Breast epithelium (tissue), 4 donors: ENCODE measurements at regions not wholly inside any gene's neighbourhood (a gene's known extent, or its start where the extent isn't known, plus 50 kb on each side); places are given as distances from the start of the nearest gene placed in this dataset.
A peak's percentile ranks its signal among the peaks of the same experiment; 100 is the strongest.
"Not testable (repeated sequence)": the region's sequence is repeated elsewhere in the genome, so short reads cannot be mapped to it uniquely, and the experiment has no call there.

Experiments
- DNase-seq, 2 donors: peaks; one replicate each; pipeline ENCODE4 v3.0.0-alpha.2; 2019; ENCODE audit warnings: low spot score in 2 of 2
- H3K27ac ChIP-seq, 2 donors: fragments of 200-600 bp; sonication (generic) in 1 of 2; one replicate each; pipeline ENCODE4 v1.5.1; 2016 to 2019; ENCODE audit warnings: mild to moderate bottlenecking in 1 of 2
- H3K27me3 ChIP-seq, 2 donors: fragments of 200-600 bp; sonication (generic) in 1 of 2; one replicate each; pipeline versions ENCODE4 v1.5.1 to v1.6.0; 2017 to 2019; ENCODE audit warnings: control low read depth in 1 of 2, mild to moderate bottlenecking in 1 of 2
- H3K36me3 ChIP-seq: fragments of 200-600 bp; one replicate; pipeline ENCODE4 v1.5.1; 2019
- H3K4me1 ChIP-seq, 2 donors: fragments of 200-600 bp; sonication (generic); one replicate each; pipeline ENCODE4 v1.5.1; 2016 to 2019; ENCODE audit warnings: control low read depth in 1 of 2
- H3K4me3 ChIP-seq, 3 donors: fragments of 200-600 bp; sonication (generic); 1 replicate in 2 of 3; 2 replicates in 1 of 3; pipeline ENCODE4 v1.5.1; 2016 to 2019; ENCODE audit warnings: mild to moderate bottlenecking in 3 of 3, moderate library complexity in 2 of 3
- H3K9me3 ChIP-seq, 2 donors: fragments of 200-600 bp; sonication (generic) in 1 of 2; one replicate each; pipeline ENCODE4 v1.5.1; 2016 to 2019; ENCODE audit warnings: control low read depth in 1 of 2
- CTCF ChIP-seq, 3 donors: fragments of 450-650 bp; IDR thresholded peaks; one replicate each; pipeline ENCODE4 v1.5.1; 2016 to 2017; ENCODE audit warnings: antibody characterized with exemption in 3 of 3, mild to moderate bottlenecking in 3 of 3, moderate library complexity in 3 of 3
- POLR2A ChIP-seq: fragments of 450-650 bp; IDR thresholded peaks from one replicate; pipeline ENCODE4 v1.6.1; 2016; ENCODE audit warnings: antibody characterized with exemption, mild to moderate bottlenecking, moderate library complexity
- POLR2AphosphoS5 ChIP-seq, 3 donors: sonication (generic); formaldehyde crosslinking; IDR thresholded peaks; one replicate each; pipeline ENCODE4 v1.6.1; 2017; ENCODE audit warnings: antibody characterized with exemption in 3 of 3
- intact Hi-C: fragments of 100-400 bp; cut with DNase I; formaldehyde crosslinking; loops from one replicate; pipeline ENCODE4 v1.15.1; 2023; ENCODE audit warnings: low total_unique reads

- no peak overlapping the region for H3K4me3 ChIP-seq
Observed at GRCh38 chr14:27836386-27836785, 930.2 kb upstream of the FOXG1 start.

GRCh38 chr14:27845241-27845850 is 921.2 kb upstream of the FOXG1 start:
- no peak overlapping the region for H3K4me3 ChIP-seq
- H3K9me3 ChIP-seq: peaks cover 0 to 6% of the 10 kb centered on the region in 2 donors
- no peaks in the 10 kb centered on the region for H3K4me1 ChIP-seq
- peak in 1 of 2 donors; percentile 46 for DNase-seq
- no peaks in the 10 kb centered on the region for H3K36me3 ChIP-seq
- TF ChIP-seq POLR2AphosphoS5 (IDR thresholded peaks at IDR 0.05): no peak
- no peak for TF ChIP-seq POLR2A
- TF ChIP-seq CTCF (IDR thresholded peaks at IDR 0.05): no peak
- no peak overlapping the region for H3K27ac ChIP-seq
- intact Hi-C loops: no loop called here
- no peaks in the 10 kb centered on the region for H3K27me3 ChIP-seq

More at GRCh38 chr14:27836386-27836785, 930.2 kb upstream of the FOXG1 start:
- Histone ChIP-seq H3K36me3 (no peaks in the 10 kb centered on the region), H3K4me1 (no peaks in the 10 kb centered on the region), H3K27me3 (no peaks in the 10 kb centered on the region), H3K27ac (no peak overlapping the region), H3K9me3 (no peaks in the 10 kb centered on the region)
- no peak for DNase-seq
- intact Hi-C loops: no loop called here
- TF ChIP-seq POLR2A (no peak), POLR2AphosphoS5 (IDR thresholded peaks at IDR 0.05) (no peak), CTCF (IDR thresholded peaks at IDR 0.05) (no peak)

- Histone ChIP-seq H3K4me1 (no peaks in the 10 kb centered on the region), H3K36me3 (no peaks in the 10 kb centered on the region), H3K27ac (no peak overlapping the region), H3K9me3 (peaks cover 0 to 6% of the 10 kb centered on the region in 2 donors), H3K27me3 (no peaks in the 10 kb centered on the region), H3K4me3 (no peak overlapping the region)
- TF ChIP-seq POLR2A: no peak
- TF ChIP-seq CTCF (IDR thresholded peaks at IDR 0.05): no peak
- TF ChIP-seq POLR2AphosphoS5 (IDR thresholded peaks at IDR 0.05): no peak
- intact Hi-C loops: no loop called here
- no peak for DNase-seq
Observed at GRCh38 chr14:27845902-27846301, 920.7 kb upstream of the FOXG1 start.

- H3K4me3 ChIP-seq, H3K27me3 ChIP-seq, H3K9me3 ChIP-seq, H3K4me1 ChIP-seq, H3K27ac ChIP-seq, H3K36me3 ChIP-seq, intact Hi-C loops, DNase-seq: not testable (repeated sequence)
Observed at GRCh38 chr14:27847480-27847879, 919.1 kb upstream of the FOXG1 start.

GRCh38 chr14:27849193-27849592 is 917.4 kb upstream of the FOXG1 start:
- H3K27ac ChIP-seq, H3K4me1 ChIP-seq, H3K27me3 ChIP-seq, intact Hi-C loops, H3K4me3 ChIP-seq, H3K9me3 ChIP-seq, H3K36me3 ChIP-seq: not testable (repeated sequence)
- DNase-seq: peak in 1 of 2 donors; percentile 42

- no peaks in the 10 kb centered on the region for H3K9me3 ChIP-seq
- no peaks in the 10 kb centered on the region for H3K36me3 ChIP-seq
- H3K27me3 ChIP-seq: no peaks in the 10 kb centered on the region
- H3K4me3 ChIP-seq: no peak overlapping the region
- TF ChIP-seq POLR2A (no peak), CTCF (IDR thresholded peaks at IDR 0.05) (no peak)
- H3K4me1 ChIP-seq: no peaks in the 10 kb centered on the region
- no peak overlapping the region for H3K27ac ChIP-seq
- DNase-seq: no peak
- intact Hi-C loops: no loop called here
Observed at GRCh38 chr14:27862684-27863083, 903.9 kb upstream of the FOXG1 start.
